HG02943 (cell line): ENCODE measurements at regions not wholly inside any gene's neighbourhood (a gene's known extent, or its start where the extent isn't known, plus 50 kb on each side); places are given as distances from the start of the nearest gene placed in this dataset.

ENCODE experiments used
- ATAC-seq: cut with Tn5 transposase; IDR thresholded peaks from one replicate; pipeline ENCODE4 v1.9.1; 2021; ENCODE audit warnings: mild to moderate bottlenecking, low read depth, moderate library complexity; ENCODE audit not compliant: unreplicated experiment

- no peak for ATAC-seq
Measured at GRCh38 chrX:43005561-43005960, 227.6 kb upstream of the PPP1R2C start.

DNA sequence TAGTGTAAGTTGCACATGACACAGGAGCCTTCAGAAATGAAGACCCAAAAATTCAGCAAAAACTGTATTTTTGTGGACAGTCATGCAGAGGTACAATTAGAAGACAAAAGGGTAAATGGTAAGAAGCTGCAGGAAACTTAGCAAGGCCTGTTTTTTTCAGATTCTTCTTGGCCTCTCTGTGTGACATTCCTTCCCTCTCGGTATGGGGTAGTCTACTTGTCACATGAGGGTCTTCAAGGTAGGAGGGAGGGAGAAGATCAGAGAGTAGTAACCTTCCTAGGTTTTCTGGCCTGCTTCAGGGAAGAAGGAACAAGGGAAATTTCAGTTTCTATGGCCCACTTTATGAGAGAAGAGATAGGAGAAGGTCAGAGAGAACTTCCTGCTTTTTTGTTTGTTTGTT, 230.4 kb upstream of the PPP1R2C start:
- ATAC-seq, result no peak

- no peak for ATAC-seq
Measured at GRCh38 chrX:43016021-43016420, 238.1 kb upstream of the PPP1R2C start.

DNA sequence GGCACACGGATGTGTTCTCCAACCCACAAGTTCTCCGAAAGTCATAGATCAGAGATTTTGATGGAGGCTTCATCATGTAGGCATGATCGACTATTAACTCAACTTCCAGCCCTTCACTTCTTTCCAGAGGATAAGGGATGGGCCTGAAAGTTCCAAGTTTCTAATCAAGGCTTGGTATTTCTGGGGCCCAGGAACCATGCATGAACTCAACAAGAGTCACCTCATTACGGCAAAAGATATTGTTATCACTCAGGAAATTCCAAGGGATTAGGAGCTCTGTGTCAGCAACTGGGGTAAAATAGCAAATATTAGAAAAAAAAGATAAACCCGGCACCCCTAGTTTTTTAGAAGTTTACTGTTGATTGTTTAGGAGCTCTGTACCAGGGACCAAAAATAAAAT, 240.1 kb upstream of the PPP1R2C start:
- ATAC-seq, result no peak

GRCh38 chrX:43019021-43019420, 241.1 kb upstream of the PPP1R2C start:
- ATAC-seq, result no peak

DNA sequence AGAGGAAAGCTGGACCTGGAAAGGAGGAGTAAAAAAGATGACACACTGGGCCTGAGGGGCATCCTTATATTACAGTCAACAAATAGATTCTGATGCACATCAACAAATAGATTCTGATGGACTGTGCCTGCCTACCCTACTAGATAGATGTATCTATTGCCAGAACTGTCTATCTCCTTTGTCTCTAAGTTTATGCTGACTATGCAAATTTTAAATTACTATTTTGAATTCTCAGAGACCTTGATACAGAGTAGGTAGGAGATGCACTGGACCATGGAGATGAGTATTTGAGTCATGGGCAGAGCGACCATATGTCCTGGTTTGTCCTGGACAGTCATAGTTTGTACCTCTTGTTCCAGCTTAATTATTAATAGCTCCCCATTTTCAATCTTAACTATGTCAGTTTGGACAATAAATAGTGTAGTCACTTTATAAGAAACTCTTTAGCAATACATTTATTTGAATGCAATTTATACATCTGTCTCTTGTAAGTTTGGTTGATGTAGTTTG, 247.9 kb upstream of the PPP1R2C start:
- ATAC-seq, result no peak

DNA sequence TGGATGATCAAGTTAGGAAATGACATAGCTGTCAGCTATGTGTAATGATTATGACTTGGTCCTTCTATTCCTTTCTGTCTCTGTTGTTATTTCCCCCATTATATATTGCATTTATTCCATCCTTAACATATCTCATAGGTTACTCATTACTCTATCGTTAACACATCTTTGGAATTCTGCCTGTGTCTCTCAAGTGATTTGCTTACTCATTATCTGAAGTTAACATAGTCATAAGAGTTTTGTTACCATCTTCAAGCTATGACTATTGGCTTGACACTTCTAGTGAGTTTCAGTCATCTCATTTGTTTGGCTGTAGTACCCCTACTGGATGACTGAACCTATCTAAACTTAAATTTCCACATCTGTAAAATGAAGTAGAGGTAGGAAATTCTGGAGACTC, 286.1 kb upstream of the PPP1R2C start:
- no peak for ATAC-seq

DNA sequence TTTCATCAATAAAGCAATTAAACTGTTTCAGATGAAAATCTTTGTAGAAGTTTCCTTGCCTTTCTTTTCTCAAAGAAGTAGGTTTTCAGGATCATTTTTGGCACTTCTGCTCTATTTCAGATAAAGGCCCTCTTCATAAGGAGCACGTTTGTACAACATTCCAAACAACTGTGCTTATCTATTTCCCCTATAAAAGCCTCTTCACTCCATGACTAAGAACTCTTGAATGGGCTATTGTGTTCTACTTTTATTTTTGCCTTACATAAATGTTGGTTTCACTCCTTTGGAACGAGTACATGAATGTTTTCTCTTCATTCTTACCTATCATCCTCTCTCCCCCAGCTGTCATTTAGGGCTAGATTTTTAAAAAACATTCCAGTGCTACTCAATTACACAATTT, 288.0 kb upstream of the PPP1R2C start:
- ATAC-seq, result no peak

DNA sequence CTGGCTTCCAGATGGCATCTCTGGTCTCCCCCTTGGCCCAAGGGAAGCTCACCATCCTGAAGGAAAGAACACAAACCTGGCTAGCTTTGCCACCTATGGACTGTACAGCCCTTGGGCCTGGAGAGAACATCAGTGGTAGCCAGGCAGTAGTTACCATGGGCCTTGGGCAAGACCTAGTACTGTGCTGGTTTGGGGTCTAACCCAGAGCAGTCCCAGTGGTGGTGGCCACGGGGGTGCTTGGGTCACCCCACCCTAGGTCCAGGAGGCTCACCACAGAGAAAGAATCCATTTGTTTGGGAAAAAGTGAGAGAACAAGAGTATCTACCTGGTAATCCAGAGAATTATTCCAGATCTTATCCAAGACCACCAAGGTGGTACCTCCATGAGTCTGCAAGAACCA, 290.7 kb upstream of the PPP1R2C start:
- no peak for ATAC-seq

DNA sequence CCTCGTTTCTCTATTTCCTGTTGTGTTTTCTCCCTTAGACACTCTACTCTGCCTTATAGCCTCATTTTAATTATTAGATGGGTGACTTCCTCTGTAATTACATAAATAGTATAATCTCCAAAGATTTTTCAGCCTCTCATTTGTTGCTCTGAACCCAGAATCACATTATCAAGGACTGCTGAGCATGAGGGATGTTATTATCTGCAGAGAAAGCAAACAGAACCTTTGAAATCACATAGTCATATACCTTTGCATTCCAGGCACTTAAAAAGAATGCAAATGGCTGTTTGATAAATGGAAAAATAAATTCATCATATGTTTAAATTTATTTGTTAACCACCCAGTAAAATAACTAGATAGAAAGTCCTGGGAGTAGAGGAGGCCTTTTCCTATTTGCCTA, 305.1 kb upstream of the PPP1R2C start:
- ATAC-seq, result no peak

DNA sequence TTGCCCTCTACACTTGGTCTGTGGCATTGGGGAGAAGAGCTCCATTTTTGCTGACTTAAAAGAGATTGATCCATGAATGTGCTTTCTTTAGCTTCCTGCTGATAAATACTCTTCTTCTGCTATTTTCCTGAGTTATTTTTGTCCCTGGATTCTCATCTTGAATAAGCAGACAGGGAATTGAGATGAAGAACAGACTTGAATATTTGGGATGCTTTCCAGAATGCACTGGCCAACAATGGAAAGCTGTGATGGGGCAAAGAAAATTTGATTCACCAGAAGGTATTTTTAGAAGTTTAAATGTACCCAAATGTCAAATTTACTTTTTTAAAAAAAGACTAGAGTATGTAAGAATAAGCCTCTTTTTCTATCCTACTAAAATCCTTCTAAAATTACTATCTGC, 309.9 kb upstream of the PPP1R2C start:
- ATAC-seq, result no peak

GRCh38 chrX:43096830-43097229, 318.9 kb upstream of the PPP1R2C start:
- ATAC-seq, result no peak

DNA sequence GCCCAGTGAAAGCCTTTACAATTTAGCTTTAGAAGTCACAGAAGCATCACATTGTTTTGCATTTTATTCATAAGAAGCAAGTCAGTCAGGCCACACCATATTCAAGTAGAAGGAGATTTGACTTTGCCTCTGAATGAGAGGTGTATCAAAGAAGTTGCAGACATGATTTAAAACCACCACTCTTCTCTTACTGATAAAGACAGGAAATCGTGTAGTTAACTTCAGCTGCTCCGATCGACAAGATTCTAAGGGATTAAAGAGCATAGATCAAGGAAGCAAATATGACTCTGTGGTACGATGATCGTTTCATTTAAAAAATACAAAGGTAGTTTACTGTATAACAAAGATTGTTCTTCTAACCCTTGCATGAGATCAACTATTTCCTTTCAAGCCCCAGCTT, 328.0 kb upstream of the PPP1R2C start:
- no peak for ATAC-seq

GRCh38 chrX:43108828-43109227, 330.9 kb upstream of the PPP1R2C start:
- no peak for ATAC-seq

DNA sequence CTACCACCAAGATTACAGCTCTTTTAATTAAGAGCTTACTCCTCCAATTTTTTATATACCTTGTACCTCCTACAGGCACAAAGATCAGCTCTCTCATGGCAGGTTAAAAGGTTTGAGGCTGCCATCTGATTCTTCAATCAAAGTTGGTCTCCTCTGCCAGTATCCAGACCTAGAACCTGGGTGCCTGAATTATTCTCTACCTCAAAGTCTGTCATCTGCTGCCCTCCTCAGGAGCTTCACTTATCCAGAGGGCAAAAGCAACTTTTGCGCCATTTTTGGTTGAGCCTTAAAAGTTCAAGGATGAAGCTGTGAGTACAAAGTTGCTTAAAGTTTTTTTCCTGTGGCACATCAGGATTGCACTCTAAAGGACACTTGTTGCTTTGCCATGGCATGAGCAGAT, 343.7 kb upstream of the PPP1R2C start:
- ATAC-seq, result no peak

DNA sequence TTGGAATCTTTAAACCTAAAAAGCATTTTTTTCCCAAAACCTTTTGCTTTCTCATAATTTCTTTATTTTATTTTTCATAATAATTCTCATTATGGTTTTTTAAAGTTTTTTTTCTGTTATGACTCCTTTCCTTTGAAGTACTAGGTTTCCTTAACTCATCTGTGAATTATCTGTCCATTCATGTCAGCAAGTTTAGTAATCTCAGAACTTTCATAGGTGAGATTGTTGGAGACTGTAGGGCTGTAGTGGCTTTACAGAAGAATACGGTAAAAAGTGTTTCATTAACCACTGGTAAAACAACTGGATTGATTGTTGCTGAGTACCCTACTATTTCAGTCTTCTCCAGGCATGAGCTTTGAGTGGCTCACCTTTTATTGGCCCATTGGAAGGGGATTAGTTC, 361.7 kb upstream of the PPP1R2C start:
- no peak for ATAC-seq

- no peak for ATAC-seq
Measured at GRCh38 chrX:43140582-43140981, 362.6 kb upstream of the PPP1R2C start.

- ATAC-seq, result no peak
Measured at GRCh38 chrX:43141885-43142284, 363.9 kb upstream of the PPP1R2C start.

GRCh38 chrX:43148305-43148704, 370.3 kb upstream of the PPP1R2C start:
- ATAC-seq, result no peak

DNA sequence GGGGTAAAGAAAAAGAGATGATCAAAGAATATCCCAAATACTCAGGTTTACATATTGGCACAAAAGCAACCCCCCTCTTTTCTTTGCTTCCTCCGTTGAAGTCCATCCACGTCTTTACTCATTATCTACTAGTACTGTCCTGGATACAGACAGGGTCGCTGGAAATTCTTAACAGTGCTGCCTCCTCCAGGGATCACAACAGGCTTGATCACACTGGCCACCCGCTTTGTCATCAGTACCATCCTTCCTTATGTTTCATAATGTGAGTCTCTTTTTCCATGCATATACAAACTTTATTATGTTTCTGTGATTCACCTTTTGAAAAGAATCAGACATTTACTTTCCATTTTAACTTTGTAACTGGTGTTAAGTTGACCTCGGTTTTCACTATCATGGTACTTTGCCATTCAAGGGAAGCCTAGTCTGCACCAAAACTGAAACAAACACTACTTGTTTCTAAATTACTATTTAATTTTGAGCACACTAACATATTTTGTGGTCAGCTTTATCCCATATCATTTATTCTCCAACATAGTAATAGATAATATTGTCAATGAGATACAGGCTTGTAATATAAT, 387.5 kb upstream of the PPP1R2C start:
- no peak for ATAC-seq

- ATAC-seq, result no peak
Measured at GRCh38 chrX:43166874-43167273, 388.9 kb upstream of the PPP1R2C start.

- no peak for ATAC-seq
Measured at GRCh38 chrX:43175434-43175833, 397.5 kb upstream of the PPP1R2C start.

DNA sequence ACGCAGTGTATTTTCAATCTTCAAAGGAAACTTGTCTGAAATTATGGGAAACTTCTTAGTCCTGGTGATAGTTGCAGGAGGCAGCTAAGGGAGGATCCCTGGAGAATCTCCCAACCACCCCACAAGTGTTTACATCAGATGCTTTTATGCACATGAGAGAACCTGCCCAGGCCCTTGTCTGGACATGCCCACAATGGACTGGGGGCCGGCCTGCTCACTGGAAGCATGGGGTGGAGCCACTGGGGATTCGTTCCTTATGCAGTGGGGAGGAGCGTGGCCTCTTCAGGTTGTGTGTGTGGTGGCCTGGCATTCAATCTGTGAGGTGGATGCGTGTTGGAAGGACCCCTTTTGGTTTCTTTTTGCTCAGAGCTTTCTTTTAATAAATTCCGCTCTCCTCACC, 398.7 kb upstream of the PPP1R2C start:
- no peak for ATAC-seq
